Stimulated activated naive CD4-positive, alpha-beta T cell (primary cell): ENCODE measurements at regions not wholly inside any gene's neighbourhood (a gene's known extent, or its start where the extent isn't known, plus 50 kb on each side); places are given as distances from the start of the nearest gene placed in this dataset.

Source experiments
- DNase-seq, 6 experiments: peaks; one replicate each; lab custom pipeline; 2025; lab: John Stamatoyannopoulos, UW

DNA sequence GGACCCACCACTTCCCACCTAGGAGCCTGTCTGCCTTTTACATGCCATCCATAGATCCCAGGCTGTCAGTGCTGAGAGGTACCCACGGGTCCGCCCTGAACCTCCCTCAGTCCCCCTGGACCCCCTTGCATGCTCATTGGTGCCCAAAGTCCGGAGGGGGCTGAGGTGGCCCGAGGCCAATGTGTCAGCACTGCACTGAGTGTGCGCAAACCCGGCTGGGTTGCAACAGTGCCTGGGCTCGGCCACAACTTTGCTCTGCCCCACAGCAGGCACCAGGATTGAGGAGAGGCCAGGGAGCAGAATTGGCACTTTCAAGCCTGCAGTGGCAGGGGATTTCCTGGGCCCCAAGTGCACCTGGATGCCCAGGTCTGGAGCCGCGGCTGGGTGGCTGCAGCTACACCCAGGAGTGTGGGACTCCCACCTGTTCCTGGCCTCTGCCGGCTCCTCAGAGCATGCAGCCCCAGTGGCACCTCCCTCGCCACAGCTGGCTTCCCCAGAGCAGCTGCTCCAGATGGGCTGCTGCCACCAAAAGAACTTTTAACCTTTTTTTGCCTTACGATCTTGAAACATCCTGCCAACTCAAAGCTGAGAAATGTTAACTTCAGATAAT lies 837.0 kb downstream of the SLITRK6 start:
- no peak for DNase-seq

GRCh38 chr13:84961023-84961422 lies 838.2 kb downstream of the SLITRK6 start:
- DNase-seq, result no peak

DNA sequence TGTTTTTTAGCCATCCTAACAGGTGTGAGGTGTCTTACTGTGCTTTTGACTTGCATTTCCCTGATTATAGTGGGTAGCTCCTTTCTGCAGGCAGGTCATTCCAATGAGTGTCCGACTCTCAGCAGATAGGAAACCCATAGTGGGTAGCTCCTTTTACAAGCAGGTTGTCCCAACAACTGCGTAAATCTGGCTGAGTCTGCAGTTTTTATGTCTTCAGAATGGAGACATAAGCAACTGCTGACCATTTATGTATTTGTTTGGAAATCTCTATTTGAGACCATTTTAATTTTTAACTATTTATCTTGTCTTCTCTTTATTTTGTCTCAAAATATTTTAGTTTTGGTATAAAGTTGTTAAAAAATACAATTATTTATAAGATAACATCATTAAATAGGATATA lies 839.4 kb downstream of the SLITRK6 start:
- DNase-seq, result no peak

- DNase-seq, result no peak
Measured at GRCh38 chr13:84954636-84955035, 844.6 kb downstream of the SLITRK6 start.

GRCh38 chr13:84951128-84951527 lies 848.1 kb downstream of the SLITRK6 start:
- DNase-seq, result no peak

DNA sequence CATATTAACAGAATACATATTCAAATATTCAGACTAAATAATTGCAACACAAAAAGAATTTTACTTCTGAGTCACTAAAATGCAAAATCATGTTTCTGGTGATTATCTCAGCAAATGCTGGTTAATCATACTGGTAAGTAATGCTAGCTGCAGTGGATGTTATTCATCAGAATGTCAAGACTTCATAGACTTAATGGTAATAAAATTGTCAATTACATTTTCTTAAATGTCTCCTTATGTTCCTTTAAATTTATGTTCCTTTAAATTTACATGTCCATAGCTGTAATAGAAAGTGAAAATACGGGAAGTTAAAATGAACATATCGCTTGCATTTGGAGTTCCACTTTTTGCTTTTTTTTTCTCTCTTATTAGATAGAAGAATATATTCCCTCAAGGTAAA lies 853.0 kb downstream of the SLITRK6 start:
- DNase-seq, result no peak

- no peak for DNase-seq
Measured at GRCh38 chr13:84940798-84941197, 858.4 kb downstream of the SLITRK6 start.

DNA sequence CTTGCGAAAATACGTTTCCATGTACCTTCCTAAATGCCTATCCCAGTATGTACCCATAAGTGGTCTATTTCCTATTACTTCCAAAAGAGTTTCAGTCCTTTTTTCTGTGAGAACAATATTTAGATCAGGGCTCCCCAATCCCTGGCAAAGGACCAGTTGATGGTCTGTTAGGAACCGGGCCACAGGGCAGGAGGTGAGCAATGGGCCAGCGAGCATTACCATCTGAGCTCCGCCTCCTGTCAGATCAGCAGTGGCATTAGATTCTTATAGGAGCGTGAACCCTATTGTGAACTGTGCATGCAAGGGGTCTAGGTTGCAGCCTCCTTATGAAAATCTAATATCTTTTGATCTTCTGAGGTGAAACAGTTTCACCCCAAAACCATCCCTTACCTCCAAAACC lies 859.1 kb downstream of the SLITRK6 start:
- DNase-seq, result no peak

DNA sequence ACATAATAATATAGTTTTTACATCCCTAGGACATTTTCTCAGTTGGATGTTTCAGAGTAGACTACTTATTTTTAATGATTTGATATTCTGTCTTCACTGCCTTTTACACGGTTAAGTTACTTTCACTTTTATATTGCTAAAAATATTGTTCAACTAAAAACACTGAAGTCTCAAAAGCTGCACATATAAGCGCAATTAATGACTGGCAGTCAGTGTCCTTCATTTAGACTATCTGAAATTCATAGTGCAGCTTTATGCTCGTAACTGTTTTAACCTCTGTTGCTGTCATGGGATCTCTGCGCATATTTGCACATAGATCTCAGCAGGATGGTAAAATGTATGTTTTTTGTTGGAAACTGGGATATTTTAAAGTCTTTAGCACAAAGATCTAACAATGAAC lies 864.3 kb downstream of the SLITRK6 start:
- no peak for DNase-seq

DNA sequence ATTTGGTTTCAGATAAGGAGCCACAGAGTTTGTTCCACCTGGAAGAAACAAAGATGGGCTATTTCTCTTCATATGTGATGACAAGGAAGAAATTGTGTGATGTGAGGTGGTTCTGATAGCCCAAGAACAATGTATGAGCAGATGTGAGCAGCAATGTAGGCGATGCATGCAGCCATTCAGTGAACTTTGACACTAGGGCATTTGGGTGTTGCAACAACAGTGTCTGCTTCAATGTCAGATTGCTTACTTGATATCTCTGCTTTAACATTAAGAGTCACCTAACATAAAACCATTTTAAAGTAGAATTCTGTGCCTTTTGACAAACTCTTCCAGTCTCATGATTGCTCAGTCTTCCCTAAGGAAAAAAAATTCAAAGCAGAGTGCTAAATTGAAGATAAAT lies 865.4 kb downstream of the SLITRK6 start:
- no peak for DNase-seq

DNA sequence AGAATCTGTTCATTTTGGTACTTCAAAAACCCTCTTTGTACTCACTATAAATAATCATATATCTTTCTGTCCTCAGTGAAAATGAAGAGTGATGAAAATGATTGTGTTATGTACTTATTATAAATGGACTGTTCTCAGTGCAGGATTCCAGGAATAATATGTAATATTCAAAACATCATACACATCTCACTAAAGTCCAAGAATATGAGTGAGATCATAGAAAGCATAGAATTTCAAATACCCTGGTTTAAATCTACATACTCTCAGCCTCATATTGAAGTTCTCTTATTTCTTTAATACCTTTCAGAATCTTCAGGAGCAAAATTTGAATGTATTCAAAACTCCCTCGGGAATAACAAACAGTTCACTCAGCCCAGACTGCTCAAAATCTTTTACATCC lies 868.0 kb downstream of the SLITRK6 start:
- no peak for DNase-seq

DNA sequence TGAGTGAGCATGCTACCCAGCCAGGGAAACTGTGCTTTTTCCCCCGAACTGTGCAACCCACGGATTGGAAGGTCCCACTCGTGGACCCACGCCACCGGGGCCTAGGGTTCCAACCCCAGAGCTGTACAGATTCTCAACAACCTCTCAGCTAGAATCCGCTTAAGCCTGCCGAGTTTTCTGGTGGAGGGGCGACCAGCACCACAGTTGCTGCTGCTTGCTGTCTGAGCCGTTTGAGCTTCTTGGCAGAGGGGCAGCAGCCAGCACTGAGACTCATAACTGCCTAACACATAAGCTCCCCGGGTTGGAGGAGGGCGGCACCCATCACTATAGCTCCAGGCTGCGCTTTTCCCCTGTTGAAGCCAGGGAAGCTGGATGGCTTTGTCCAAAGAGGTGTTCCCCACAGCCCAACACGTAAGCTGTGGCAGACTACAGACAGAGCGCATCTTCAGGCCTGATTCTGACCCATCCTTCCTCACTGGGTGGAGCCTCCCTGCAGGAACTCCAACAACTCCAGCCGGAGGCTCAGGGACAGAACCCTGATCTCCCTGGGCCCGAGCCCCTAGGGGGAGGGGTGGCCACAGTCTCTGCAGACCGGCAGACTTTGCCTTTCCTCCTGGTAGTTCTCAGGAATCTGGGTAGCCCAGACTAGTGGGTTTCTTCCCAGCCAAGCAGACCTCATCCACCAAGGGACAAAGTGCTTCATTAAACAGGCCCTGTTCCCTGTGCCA lies 871.6 kb downstream of the SLITRK6 start:
- no peak for DNase-seq

GRCh38 chr13:84925443-84925842 lies 873.8 kb downstream of the SLITRK6 start:
- DNase-seq, result no peak

DNA sequence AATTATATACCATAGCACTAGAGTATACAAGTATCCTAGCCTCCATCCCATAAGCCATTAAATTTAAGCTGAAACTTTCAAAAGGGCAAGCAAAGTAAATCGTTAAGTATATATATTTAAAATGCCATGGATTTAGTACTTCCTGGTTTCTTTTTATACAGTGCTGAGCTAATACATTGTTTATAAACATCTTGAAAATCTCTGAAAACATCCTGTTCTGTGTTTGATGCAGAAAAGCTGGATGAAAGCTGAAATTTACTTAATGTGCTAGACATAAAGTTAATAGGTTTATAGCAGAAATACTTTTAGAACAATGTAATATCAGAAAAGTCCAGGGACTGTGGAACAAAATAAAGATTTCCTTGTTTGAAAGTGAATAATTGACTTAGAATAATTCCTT lies 875.4 kb downstream of the SLITRK6 start:
- no peak for DNase-seq

DNA sequence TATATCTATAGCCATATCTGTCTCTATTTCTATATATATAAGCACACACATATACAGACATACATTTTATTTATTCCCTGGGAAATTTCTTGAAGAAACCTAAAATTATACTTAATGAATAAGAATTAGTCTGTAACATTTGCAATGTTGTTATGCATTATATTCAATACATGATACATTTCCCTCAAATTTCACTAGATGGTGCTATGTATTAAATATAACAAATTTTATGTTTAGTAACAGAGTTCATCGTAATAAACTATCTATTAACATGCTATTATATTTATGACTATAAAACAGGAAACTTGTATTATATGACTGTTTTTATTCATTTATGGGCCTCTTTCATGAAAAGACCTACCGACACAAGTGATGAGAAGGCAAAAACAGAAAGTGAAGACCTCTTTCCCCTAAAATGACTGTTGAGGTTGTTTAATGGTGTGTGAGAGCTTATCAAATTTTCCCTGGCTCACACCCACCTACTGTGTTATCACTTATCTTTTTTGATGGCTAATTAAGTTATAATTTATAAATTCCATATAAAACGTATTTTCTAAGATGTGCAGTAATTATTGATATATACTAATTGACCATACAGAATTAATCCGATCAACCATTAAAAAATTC lies 881.9 kb downstream of the SLITRK6 start:
- no peak for DNase-seq

DNA sequence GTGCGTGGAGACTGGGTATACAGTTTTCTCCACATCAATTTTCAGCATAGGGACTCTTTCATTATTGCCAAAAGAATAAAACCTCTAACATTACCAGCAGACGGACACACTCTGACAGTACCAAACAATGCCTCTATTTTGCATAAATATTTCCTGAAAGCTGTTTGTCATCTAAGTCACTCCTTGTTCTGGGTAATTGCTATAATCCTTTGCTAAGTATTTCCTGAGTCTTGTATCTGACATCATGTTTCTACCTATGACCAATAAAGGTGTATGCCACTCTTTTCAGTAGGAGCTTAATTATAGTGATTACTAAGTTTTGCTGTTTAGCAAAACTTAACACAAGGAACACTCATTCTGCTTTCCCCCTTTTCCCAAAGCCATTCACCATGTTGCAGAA lies 886.5 kb downstream of the SLITRK6 start:
- DNase-seq, result no peak

GRCh38 chr13:84910423-84910822 lies 888.8 kb downstream of the SLITRK6 start:
- no peak for DNase-seq

DNA sequence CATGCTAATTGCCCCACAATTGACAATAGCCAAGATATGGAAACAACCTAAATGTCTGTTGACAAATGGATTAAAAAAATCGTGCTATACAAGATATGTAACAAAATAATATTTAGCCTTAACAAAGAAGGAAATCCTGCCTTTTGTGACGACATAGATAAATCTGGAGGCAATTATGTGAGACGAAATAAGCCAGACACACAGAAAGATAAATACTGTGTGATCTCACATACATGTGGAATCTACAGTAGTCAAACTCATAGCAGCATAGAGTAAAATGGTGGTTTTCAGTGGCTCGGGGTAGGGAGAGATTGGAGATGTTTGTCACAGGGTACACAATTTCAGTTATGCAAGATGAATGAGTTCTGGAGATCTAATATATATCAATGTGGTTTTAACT lies 895.8 kb downstream of the SLITRK6 start:
- DNase-seq, result no peak

- no peak for DNase-seq
Measured at GRCh38 chr13:84902243-84902642, 897.0 kb downstream of the SLITRK6 start.

DNA sequence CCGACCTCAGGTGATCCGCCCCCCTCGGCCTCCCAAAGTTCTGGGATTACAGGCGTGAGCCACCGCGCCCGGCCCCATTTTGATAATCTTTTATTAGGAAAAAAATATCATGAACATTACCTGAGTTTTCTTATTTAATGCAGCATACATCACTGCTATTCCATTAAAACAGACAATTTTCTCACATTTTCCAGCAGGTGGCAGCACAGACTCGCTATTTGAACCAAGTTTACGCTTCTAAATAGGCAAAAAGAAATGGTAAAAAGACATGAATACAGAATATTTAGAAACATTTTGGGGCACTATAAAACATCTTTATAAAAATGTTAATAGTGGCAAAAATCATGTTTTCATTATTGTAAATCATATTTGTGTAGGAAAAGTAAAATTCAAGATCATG lies 903.1 kb downstream of the SLITRK6 start:
- DNase-seq, result peak in 1 of 6 experiments; percentile 22

DNA sequence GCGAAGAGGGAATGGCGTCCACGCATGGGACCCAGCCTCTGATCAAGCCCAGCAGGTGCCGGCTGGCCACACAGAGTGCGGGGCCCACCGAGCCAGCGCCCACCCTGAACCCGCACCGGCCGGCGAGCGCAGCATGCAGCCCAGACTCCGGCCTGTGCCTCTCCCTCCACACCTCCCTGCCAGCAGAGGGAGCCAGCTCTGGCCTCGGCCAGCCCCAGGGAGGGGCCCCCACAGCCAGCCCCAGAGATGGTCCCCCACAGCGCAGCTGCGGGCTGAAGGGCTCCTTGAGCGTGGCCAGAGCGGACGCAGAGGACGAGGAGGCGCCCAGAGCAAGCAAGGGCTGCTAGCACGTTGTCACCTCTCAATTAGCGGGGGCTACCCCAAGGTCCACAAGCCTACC lies 904.5 kb downstream of the SLITRK6 start:
- no peak for DNase-seq

DNA sequence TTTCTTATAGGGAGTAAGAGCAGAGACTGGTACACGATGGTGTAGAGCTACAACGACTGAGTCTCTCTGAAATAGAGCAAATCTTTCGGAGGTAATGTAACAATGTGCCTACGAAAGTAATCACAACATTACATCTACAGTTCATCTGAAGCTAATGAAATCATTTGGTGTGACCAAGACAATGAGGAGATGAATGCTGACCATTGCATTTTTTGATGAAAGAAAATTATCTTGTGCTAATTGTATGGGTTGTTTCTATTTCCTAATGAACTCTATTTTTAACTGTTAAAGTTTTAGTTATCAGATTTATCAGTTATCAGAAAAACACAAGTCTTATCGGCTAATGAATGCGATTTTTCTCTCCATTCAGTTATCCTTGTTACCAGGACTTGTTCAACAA lies 913.4 kb downstream of the SLITRK6 start:
- no peak for DNase-seq

DNA sequence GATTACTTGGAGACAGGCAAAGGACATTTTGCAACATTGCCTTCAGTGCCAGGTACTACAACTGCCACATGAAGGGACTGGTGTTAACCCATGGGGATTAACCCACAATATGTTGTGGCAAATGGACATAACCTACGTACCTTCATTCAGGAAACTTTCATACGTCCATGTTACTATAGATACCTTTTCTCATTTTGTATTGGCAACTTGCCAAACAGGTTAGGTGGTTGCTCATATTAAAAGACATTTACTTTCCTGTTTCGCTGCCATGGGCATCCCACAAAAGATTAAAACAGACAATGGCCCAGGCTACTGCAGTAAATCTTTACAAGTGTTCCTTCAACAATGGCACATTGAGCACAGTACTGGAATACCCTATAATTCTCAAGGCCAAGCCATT lies 925.3 kb downstream of the SLITRK6 start:
- no peak for DNase-seq

DNA sequence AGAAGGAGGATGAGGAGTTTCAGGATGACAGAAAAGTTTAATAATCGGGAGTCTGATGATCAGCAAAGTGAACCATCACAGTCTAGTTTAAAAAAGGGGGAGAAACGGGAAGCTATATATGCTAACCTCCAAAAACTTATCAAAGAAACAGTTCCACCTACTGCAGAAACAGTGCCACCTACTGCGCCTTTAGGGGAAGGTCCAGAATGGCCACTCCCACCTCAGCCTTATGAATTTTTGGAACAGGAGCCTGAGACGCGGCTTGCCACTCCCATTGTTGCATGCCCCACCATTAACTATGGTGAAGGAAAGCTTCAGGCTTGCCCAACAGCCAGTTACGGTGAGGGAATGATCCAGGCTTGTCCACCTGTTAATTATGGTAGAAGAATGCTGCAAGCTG lies 929.0 kb downstream of the SLITRK6 start:
- no peak for DNase-seq
